H1 (cell line): ENCODE measurements at regions not wholly inside any gene's neighbourhood (a gene's known extent, or its start where the extent isn't known, plus 50 kb on each side); places are given as distances from the start of the nearest gene placed in this dataset.

Experiments
- CHD2 ChIP-seq: IDR thresholded peaks from 2 replicates; pipeline ENCODE4 v1.6.1; 2012; ENCODE audit warnings: low read length, improper control_type of control experiment
- EZH2 ChIP-seq: fragments of 200-600 bp; sonication (generic); IDR thresholded peaks from 2 replicates; pipeline ENCODE4 v1.7.1; 2012; ENCODE audit warnings: low read depth, mild to moderate bottlenecking, moderate library complexity, low read length, inconsistent platforms; ENCODE audit not compliant: severe bottlenecking
- POLR2A ChIP-seq, 2 experiments: IDR thresholded peaks; 1 replicate in 1 of 2; 2 replicates in 1 of 2; pipeline ENCODE4 v1.6.1; 2011; ENCODE audit warnings: low read depth in 2 of 2, low read length in 2 of 2, mild to moderate bottlenecking in 2 of 2; ENCODE audit errors: control extremely low read depth in 1 of 2
- POLR2AphosphoS5 ChIP-seq: IDR thresholded peaks from 2 replicates; pipeline ENCODE4 v1.6.1; 2011; ENCODE audit warnings: low read depth, low read length
- RAD21 ChIP-seq, 2 experiments: IDR thresholded peaks in 1 of 2; conservative IDR thresholded peaks in 1 of 2; 2 replicates each; pipeline ENCODE4 v1.6.1; 2011; ENCODE audit warnings: low read depth in 2 of 2, low read length in 2 of 2, improper control_type of control experiment in 1 of 2, inconsistent platforms in 1 of 2, mild to moderate bottlenecking in 1 of 2, moderate library complexity in 1 of 2
- TF ChIP-seq, protein P1 (sequence below): IDR thresholded peaks from 2 replicates; pipeline ENCODE4 v1.6.1; 2011; ENCODE audit warnings: low read depth, mild to moderate bottlenecking, low read length; ENCODE audit not compliant: insufficient read depth

DNA sequence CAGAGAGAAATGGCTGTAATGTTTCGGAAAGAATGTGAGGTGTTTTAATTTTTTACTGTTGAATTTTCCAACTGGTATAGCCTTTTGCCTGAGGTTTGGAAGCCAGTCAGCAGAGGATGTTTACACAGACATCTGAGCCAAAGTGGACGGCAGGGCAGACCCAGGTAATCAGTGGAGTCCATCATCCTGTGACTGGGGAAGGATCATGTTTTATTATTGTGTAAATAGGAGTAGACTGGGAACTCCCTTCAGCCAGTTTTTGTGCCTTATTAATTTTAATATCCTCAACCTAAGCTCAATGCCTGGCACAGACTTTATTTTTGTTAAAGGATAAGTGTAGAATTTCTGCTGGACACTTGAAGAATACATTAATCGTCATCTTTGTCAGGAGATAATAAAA, 142.0 kb upstream of the GAREM1 start:
- TF ChIP-seq EZH2 = no peak
- TF ChIP-seq POLR2A (IDR thresholded peaks at IDR 0.05; ENCODE audit: control extremely low read depth in 1 of 2, low read depth in 2 of 2, low read length in 2 of 2) = no peak
- TF ChIP-seq, protein P1, sequence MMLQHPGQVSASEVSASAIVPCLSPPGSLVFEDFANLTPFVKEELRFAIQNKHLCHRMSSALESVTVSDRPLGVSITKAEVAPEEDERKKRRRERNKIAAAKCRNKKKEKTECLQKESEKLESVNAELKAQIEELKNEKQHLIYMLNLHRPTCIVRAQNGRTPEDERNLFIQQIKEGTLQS = no peak
- TF ChIP-seq POLR2AphosphoS5 = no peak
- TF ChIP-seq RAD21 (IDR thresholded peaks at IDR 0.05 in 1 of 2, conservative IDR thresholded peaks at IDR 0.05 in 1 of 2; ENCODE audit: low read depth in 2 of 2, low read length in 2 of 2) = no peak
- no peak for TF ChIP-seq CHD2
